OCI-LY1 (cell line): ENCODE measurements at regions not wholly inside any gene's neighbourhood (a gene's known extent, or its start where the extent isn't known, plus 50 kb on each side); places are given as distances from the start of the nearest gene placed in this dataset.

ENCODE experiments used
- CTCF ChIP-seq: fragments of 200-600 bp; sonication (generic), shearing (Covaris generic); IDR thresholded peaks from 2 replicates; pipeline ENCODE4 v1.5.1; 2017; ENCODE audit warnings: mild to moderate bottlenecking, antibody characterized with exemption, low read length, moderate library complexity, mixed read lengths
- EZH2 ChIP-seq: fragments of 200-600 bp; sonication (generic), shearing (Covaris generic); IDR thresholded peaks from 2 replicates; pipeline ENCODE4 v1.8.0; 2017; ENCODE audit warnings: borderline replicate concordance, mixed run types, mild to moderate bottlenecking, antibody characterized with exemption, low read length, moderate library complexity, mixed read lengths

GRCh38 chr19:31906111-31906871 lies 439.1 kb upstream of the ZNF507 start:
- TF ChIP-seq CTCF (no peak), EZH2 (no peak)
